Transverse colon (tissue), 3 donors: ENCODE measurements at regions not wholly inside any gene's neighbourhood (a gene's known extent, or its start where the extent isn't known, plus 50 kb on each side); places are given as distances from the start of the nearest gene placed in this dataset.

ENCODE experiments used
- CTCF ChIP-seq, 5 experiments: fragments of 200-600 bp in 3 of 5; fragments of 450-650 bp in 2 of 5; sonication (generic) in 3 of 5; IDR thresholded peaks; 1 replicate in 2 of 5; 2 replicates in 3 of 5; pipeline ENCODE4 v1.5.1; 2016 to 2017; ENCODE audit warnings: antibody characterized with exemption in 5 of 5, inconsistent platforms in 3 of 5, mild to moderate bottlenecking in 2 of 5, moderate library complexity in 1 of 5
- EP300 ChIP-seq: sonication (generic); formaldehyde crosslinking; IDR thresholded peaks from one replicate; pipeline ENCODE4 v1.6.1; 2017; ENCODE audit warnings: antibody characterized with exemption, low read depth
- POLR2A ChIP-seq: fragments of 450-650 bp; IDR thresholded peaks from one replicate; pipeline ENCODE4 v1.6.1; 2016; ENCODE audit warnings: antibody characterized with exemption, mild to moderate bottlenecking, moderate library complexity

GRCh38 chr4:189498457-189498856 lies 442.2 kb upstream of the FRG1 start:
- TF ChIP-seq POLR2A (no peak), EP300 (no peak), CTCF (IDR thresholded peaks at IDR 0.05) (no peak)
